PFSK-1 (cell line): ENCODE measurements at regions not wholly inside any gene's neighbourhood (a gene's known extent, or its start where the extent isn't known, plus 50 kb on each side); places are given as distances from the start of the nearest gene placed in this dataset.

Experiments
- POLR2AphosphoS5 ChIP-seq: IDR thresholded peaks from 2 replicates; pipeline ENCODE4 v1.6.1; 2012; ENCODE audit warnings: low read depth, mild to moderate bottlenecking, control low read depth, low read length, moderate library complexity
- TF ChIP-seq, protein P1 (sequence below), 2 experiments: IDR thresholded peaks; 2 replicates each; pipeline versions ENCODE4 v1.6.1 to v1.8.0; 2011 to 2012; ENCODE audit warnings: low read depth in 2 of 2, low read length in 2 of 2, control low read depth in 1 of 2, inconsistent platforms in 1 of 2, mild to moderate bottlenecking in 1 of 2, moderate library complexity in 1 of 2; ENCODE audit not compliant: insufficient read depth in 1 of 2

DNA sequence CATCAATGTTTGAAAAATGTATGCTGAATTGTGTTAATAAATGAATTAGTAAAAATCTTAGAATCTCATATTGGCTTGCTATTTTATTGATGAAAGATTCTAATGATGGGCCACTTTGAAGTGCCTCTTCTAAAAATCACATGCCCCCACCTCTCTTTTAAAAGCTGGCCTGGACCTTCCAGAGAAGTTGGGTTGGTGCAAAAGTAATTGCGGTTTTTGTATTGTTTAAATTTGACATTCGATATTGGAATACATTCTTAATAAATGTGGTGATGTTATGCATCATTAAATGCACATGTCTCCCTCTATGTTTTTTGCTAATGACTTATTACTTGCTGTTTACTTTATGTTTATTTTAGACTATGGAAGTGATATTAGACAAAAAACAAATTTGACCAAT, 314.6 kb upstream of the C16orf82 start:
- TF ChIP-seq, protein P1, sequence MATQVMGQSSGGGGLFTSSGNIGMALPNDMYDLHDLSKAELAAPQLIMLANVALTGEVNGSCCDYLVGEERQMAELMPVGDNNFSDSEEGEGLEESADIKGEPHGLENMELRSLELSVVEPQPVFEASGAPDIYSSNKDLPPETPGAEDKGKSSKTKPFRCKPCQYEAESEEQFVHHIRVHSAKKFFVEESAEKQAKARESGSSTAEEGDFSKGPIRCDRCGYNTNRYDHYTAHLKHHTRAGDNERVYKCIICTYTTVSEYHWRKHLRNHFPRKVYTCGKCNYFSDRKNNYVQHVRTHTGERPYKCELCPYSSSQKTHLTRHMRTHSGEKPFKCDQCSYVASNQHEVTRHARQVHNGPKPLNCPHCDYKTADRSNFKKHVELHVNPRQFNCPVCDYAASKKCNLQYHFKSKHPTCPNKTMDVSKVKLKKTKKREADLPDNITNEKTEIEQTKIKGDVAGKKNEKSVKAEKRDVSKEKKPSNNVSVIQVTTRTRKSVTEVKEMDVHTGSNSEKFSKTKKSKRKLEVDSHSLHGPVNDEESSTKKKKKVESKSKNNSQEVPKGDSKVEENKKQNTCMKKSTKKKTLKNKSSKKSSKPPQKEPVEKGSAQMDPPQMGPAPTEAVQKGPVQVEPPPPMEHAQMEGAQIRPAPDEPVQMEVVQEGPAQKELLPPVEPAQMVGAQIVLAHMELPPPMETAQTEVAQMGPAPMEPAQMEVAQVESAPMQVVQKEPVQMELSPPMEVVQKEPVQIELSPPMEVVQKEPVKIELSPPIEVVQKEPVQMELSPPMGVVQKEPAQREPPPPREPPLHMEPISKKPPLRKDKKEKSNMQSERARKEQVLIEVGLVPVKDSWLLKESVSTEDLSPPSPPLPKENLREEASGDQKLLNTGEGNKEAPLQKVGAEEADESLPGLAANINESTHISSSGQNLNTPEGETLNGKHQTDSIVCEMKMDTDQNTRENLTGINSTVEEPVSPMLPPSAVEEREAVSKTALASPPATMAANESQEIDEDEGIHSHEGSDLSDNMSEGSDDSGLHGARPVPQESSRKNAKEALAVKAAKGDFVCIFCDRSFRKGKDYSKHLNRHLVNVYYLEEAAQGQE (IDR thresholded peaks at IDR 0.05; ENCODE audit: insufficient read depth in 1 of 2, low read depth in 2 of 2, low read length in 2 of 2), result no peak
- no peak for TF ChIP-seq POLR2AphosphoS5
